T follicular helper cell (primary cell): ENCODE measurements at regions not wholly inside any gene's neighbourhood (a gene's known extent, or its start where the extent isn't known, plus 50 kb on each side); places are given as distances from the start of the nearest gene placed in this dataset.
"Not testable (repeated sequence)": the region's sequence is repeated elsewhere in the genome, so short reads cannot be mapped to it uniquely, and the experiment has no call there.

Source experiments
- DNase-seq: peaks from one replicate; pipeline ENCODE4 v3.0.0-alpha.2; 2020; ENCODE audit warnings: low read depth

DNA sequence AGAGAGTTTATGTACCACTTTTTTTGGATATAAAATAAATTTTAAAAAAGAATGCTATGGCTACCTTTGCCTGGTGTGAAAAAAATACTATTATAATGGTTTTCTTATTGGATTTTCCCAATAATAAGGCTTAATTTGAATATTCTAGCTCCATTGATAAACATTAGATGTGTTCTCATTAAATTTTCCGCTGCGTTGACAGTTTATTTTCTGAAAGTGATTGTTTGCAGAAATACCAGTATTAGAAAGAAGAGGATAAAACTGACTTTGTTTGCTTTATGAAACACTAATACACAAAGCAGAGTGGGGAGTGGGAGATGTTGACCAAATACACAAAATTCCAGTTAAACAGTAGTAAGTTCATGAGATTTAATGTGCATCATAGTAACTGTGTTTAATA is 433.3 kb upstream of the TMEFF2 start:
- DNase-seq: no peak

DNA sequence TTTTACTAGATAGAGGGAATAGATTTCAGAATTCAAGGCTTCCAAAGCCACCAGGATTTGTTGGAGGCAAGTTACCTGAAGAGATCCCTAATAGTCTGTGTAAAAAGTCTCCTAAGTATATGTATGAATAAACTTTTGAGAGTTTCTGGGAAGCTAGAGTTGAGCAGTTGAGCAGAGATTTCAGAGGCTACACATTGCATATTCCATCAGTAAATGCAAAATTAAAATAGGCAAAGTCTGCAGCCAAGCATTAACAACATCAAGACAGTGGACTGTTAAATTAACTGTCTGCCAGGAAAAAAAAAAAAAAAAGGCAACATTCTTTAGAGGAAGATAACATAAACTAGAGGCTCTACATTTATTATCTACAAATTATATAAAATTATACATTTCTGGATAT is 420.4 kb upstream of the TMEFF2 start:
- no peak for DNase-seq

DNA sequence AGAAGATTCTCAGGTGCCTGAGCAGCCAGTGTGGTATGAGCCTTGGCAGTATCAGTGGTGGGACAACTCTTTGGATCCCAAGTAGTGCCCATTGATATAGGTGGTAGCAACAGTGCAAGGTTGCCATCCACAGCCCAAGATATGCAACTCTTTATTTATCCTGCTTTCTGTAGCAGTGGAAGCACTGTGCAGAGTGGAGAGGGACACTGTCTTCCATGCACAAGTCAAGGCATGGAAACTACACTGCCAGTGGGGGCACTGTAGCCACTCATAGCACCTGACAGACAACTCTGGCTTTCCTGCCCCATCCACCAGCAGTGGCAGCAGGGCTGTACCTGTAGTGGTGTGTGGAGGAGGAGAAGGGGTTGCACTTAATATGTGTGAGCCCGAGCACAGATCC is 409.6 kb upstream of the TMEFF2 start:
- no peak for DNase-seq

DNA sequence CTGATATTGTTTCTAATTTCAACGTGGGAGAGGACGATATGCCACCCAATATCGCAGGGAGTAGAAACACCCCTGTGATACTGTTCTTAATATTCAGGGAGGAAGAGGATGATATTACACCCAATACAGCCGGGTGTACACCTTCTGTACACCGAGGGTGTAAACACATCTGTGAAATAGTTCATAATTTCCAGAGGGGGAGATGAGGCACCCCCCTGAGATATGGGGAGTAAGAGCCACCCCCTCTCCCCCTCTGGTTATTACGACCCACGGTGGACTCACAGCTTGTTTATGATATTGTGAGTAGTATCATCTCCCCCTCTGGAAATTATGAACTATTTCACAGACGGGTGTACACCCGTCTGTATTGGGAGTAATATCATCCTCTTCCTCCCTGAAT is 403.9 kb upstream of the TMEFF2 start:
- DNase-seq: not testable (repeated sequence)

DNA sequence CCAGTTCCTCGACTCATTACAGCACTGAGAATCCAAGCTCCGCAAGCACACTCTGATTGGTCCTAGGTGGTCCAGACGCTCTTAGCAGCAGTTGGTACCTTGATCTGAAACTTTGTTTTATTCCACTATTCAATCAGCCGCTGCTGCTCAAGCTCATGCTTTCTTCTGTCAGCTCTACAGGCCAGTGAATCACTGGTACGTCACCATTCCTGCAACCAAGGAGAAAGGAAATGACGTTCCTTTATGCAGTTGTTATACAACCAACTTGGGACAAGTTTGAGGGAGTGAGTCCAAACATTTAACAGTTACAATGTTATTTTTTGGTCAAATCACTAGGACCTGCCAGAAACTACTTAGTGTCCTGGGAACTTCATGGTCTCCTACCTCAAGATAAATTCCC is 398.8 kb upstream of the TMEFF2 start:
- no peak for DNase-seq

DNA sequence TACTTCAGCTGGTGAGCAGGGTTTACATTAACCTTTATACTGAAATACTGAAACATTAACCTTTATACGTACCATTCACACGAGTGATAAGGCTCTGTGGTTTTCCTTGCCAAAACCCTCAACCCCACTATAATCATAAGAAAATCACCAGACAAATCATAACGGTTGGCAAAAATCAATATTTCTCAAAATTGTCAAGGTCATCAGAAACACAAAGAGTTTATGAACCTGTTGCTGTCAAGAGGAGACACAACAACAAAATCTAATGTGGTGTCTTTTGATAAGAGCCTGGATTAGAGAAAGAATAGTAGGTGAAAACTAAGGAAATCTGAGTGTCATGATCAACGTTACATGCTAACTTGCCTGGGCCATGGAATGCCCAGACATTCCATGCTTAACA is 396.9 kb upstream of the TMEFF2 start:
- no peak for DNase-seq

DNA sequence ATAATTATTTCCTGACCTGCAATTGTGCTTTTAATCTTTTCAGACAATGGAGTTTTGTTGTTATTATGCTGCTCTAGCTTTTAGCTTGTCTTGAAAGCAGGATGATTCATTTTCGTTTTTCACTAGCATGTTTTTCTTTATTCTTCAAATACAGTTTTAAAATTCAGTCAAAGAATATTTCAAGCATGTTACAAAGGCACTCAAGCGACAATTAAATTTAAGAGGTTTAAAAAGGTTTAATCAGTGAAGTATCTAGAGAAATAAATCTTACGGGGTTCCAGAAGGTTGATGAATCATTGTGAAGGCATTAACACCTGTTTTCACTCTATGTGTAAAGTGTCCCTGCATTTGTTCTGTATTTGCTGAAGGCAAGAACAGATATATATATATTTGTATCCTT is 390.7 kb upstream of the TMEFF2 start:
- DNase-seq: no peak

DNA sequence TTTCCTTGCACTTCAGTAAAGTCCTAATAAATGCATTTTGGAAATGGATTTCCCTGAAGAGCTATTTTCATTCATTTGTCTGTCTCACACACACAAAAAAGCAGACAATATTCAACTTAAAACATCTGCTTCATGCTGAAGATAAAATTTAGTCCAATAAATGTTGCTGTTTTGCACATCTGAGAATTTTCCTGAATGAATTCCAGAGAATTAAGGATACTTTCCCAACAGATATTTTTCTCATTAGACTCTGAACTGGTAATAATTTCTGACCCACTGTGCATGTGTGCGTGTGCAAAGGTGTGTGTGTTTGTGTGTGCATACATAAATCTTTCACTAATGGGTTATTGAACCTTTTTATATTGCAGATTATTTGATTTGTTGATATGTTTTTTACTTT is 390.2 kb upstream of the TMEFF2 start:
- DNase-seq: no peak

DNA sequence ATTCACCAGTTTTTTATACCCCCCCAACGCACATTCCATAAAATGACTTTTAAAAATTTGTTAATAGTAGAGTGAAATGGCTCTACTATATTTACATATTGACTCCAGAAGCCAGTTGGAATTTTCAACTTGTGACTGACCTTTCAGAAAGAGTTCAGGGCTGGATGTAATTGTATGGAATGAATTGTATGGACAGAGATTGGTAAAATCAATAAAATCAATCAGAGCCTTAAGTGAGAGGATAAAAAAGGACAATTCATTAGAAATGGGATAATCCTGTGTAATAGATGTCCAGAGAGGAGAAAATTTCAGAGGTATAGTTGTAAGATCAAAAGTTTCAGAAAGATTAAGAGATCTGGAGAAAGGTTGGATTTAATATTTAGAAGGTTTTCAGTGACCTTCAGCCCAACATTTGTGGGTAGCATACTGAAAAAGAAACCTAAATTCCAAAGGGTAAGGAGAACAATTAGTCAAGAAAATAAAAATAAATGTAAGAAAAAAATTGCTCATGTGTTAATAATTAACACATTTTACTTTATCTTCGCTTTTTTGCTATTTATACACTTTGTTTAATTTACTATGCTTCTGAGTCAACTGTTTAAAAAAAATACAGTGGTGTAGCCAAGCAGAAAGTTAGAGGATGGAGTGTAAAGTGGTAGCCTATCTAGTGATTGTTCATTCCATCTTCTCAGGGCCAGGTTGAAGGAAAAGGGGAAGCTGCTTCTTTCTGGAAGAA is 385.4 kb upstream of the TMEFF2 start:
- DNase-seq: no peak

DNA sequence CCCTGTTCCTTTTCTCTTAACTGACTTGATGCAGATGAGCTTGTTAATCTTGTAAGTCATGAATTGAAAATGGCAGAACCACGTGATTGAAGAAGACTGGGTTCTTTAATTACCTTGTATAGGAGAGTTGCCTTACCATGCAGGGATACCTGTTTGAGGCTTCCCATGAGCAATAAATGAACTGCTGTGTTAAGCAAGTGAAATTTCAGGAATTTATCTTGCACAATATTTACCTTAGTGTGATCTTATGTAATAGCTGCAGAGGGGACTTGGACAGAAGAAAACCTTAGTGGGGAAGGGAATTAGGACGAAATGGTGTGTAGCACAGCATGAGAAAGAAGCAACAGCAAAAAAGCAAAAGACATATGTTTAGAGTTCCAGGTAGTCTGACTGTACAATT is 384.0 kb upstream of the TMEFF2 start:
- DNase-seq: no peak

DNA sequence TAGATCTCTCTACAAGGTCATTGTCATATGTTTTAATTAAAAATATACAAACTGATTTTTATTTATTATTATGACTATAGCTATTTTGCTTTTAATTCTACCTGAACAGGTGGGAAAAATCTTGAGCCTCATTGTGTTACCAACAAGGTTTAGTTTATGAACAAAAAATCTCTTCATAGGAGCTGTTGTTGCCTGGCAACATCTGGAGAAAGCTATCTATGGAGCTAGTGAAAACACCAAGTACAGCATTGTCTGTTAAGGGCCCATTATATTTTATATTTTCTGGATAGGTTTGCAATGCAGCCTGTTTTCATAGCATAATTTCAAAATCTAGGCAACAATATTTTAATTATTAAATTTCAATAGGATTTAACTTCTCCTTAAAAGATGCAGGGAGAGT is 383.0 kb upstream of the TMEFF2 start:
- DNase-seq: no peak

DNA sequence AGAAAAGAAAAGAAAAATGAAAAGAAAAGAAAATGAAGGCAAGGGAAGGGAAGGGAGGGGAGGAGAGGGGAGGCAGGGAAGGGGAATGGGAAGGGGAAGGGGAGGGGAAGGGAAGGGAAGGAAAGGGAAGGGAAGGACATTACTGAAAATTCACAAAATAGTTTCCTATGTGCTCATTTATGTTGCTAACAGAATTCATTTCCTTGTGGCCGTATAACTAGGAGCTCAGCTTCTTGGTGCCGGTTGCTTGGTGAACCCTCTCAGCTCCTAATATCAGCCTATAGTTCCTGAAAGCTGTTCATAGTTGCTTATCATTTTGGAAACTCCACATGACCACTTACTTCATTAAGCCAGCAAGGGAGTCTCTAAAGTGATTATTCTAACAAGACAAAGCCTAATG is 379.8 kb upstream of the TMEFF2 start:
- no peak for DNase-seq

DNA sequence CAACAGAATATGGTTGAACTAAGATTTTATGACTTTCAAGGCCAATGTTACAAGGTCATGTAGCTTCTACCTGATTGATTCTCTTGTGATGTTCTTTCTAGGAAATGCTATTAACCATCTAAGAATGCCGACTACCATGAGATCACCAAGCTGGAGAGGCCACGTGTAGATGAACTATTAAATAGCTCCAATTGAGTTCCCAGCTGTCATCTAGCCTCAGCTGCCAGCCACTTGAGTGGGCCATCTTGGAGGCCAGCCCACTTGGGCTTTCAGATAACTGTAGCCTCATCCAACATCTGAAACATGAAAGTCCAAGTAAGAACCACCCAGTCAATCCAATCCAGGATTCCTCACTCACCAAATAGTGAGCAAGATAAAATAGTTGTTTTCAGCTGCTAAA is 376.9 kb upstream of the TMEFF2 start:
- DNase-seq: no peak

DNA sequence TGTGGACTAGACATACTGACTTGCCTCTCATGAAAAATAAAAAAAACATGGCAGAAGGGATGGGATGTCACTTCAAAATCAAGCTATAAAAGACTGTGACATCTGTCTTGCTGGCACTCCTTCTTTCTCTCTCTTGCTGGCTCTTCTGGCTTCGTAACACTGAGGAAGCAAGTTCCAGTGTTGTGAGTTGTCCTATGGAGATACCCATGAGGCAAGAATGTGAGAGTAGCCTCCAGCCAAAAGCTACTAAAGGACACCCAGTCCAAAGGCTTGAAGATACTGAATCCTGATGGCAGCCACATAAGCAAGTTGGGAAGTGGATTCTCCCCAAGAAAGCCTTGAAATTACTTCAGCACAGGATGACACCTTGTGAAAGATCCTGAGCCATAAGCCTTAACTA is 376.1 kb upstream of the TMEFF2 start:
- DNase-seq: no peak

DNA sequence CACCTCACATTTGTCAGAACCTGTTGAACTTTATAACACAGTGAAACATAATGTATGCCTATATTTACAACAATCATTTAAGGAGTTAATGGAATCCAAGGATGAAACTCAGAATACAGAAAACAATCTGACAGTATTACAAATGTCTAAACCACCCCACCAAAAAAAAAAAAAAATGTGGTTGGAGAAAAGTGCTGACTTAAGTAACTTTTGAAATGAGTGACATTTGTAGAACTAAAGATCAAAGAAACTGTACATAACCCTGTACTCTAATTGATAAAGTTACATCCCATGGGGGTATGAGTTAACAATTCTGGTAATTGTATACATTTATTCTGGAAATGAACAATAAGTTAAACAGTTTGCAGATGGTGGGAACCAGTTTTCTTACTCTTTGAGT is 372.1 kb upstream of the TMEFF2 start:
- no peak for DNase-seq

DNA sequence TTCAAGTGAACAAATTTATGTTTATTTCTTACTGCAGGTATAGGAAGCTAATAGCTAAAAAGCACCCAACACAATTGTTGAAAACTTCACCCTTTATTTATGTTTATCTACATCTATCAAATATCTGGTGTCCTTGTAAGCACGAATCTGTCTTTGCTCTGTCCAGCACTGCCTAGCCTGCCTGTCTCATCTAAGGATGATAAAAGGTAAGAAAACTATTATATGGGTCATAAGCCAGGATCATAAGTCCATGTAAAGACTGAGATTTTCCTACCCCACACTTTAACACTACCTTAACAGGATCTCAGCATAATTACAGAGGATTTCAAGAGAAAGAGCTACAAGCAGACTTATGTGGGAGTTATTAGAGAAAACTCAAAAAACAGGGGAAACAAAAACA is 365.6 kb upstream of the TMEFF2 start:
- DNase-seq: no peak

DNA sequence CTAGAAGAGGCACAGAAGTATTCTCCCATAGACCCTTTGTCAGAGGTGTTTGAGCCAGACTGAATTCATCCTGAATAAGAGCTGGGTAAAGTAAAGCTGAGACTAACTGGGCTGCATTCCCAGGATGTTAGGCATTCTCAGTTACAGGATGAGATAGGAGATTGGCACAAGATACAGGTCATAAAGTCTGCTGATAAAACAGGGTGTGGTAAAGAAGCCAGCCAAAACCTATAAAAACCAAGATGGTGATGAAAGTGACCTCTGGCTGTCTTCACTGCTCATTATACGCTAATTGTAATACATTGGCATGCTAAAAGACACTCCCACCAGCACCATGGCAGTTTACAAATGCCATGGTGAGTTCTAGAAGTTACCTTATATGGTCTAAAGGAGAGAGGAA is 364.9 kb upstream of the TMEFF2 start:
- DNase-seq: no peak

DNA sequence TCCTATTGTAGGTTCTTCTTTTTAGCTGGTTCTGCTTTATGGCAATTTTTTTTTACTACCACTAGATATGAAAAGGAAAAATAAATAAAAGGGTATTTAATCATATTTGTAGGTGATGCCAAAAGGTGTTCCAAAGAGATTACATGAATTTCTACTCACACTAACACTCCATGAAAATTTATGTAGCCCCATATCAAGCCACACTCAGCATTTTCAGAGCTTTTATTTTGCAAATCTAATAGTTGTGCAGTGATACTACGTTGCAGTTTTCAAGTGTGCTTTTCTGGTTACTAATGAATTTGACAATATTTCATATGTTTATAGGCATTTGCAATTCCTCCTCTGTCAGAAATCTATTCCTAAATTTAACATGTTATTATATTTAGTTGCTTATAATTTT is 363.9 kb upstream of the TMEFF2 start:
- no peak for DNase-seq

DNA sequence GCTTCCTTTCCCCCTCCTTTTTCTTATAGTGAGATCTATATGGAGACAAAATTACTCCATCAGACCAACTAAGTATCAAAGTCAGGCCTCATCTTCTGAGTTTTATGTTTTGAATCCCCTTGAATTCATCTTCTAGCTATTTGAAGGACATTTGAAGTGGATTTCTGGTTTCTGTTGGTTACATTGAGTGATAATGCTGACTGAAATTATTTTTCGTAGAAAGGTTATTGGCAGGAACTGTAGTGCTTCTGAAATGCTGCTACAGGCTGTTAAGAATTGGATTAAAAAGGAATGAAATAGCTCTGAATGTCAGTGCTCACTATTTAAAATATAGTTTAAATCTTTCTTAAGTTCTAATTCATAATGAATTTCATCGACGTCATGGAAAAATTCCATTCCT is 361.0 kb upstream of the TMEFF2 start:
- no peak for DNase-seq

DNA sequence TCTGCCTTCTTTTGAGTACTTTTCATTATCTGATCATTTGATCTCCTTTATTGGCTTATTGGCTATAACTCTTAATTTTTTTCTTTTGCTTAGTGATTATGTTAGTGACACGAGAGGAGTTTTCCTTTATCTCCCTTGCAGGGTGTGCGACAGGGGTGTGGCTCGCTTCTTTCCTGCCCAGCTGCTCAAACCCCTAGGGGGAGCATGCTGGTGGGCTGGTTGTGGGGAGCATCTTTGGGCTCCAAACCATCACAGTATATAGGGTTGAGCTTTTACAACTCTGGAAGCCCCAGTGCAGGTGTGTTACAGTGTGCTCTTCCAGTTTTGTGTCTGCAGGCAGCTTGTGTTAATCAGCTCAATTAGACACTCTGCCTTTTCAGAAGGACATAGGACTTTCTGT is 357.0 kb upstream of the TMEFF2 start:
- DNase-seq: no peak

DNA sequence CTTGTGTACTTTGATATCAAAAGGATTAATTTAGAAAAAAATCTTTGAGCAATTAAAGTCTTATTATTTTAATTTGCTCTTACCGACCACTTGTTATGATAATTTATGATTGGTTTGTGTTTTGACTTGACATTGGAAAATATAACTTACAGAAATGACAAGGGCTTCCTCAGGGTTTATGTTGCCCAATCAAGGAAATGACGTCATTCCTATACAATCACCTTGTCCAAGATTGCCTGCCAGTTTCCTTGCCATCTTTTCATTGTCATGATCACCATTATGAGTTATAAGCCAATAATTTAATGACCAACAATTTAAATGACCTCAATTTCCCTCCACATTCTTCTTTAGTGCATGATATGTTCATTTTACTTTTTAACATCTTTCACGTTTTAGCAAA is 351.8 kb upstream of the TMEFF2 start:
- DNase-seq: no peak

DNA sequence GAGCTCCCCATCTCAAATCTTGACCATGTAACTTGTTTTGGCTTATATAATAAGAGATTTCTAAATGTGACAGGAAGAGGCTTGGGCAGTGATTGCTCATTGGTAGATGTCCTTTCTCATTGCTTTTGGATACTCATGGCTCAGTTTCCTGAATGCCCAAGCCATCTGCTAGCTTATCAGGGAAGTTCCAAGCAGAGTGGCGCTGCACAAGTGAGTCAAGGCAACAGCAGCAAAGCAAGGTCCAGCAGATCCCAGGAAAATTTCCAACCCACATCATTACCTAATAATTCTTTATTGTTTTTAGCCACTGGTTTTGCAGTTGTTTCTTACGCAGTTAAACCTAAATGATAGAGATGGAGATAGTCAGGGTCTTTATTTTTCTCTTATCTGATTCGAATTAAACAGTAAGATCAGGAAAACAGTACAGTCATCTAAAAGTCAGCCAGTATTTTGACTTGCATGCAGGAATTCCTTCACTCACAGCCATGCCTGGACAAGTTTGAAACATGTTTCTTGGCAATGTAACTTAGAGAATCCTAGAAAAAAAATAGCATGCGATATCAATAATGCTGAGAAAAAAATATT is 349.7 kb upstream of the TMEFF2 start:
- no peak for DNase-seq

DNA sequence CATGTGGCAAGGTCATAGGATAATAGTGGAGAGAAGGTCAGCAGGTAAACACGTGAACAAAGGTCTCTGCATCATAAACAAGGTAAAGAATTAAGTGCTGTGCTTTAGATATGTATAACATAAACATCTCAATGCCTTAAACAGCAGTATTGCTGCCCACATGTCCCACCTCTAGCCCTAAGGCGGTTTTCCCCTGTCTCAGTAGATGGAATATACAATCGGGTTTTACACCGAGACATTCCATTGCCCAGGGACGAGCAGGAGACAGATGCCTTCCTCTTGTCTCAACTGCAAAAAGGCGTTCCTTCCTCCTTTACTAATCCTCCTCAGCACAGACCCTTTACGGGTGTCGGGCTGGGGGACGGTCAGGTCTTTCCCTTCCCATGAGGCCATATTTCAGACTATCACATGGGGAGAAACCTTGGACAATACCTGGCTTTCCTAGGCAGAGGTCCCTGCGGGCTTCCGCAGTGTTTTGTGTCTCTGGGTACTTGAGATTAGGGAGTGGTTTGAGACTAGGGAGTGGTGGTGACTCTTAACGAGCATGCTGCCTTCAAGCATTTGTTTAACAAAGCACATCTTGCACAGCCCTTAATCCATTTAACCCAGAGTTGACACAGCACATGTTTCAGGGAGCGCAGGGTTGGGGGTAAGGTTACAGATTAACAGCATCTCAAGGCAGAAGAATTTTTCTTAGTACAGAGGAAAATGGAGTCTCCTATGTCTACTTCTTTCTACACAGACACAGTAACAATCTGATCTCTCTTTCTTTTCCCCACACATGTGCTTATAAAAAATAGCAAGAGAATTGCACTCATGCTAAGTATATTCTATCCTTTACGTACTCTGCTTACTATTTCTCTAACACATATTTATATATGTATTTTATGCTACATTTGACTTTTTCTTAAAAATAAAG is 347.7 kb upstream of the TMEFF2 start:
- DNase-seq: not testable (repeated sequence)
